Ishikawa (cell line): ENCODE measurements at regions not wholly inside any gene's neighbourhood (a gene's known extent, or its start where the extent isn't known, plus 50 kb on each side); places are given as distances from the start of the nearest gene placed in this dataset.

ENCODE experiments used
- CEBPB ChIP-seq: IDR thresholded peaks from 2 replicates; pipeline ENCODE4 v1.6.1; 2012
- CREB1 ChIP-seq: IDR thresholded peaks from 2 replicates; pipeline ENCODE4 v1.6.1; 2012; ENCODE audit warnings: low read depth
- EGR1 ChIP-seq: IDR thresholded peaks from 2 replicates; pipeline ENCODE4 v1.6.1; 2012
- EP300 ChIP-seq: IDR thresholded peaks from 2 replicates; pipeline ENCODE4 v1.6.1; 2012; ENCODE audit warnings: borderline replicate concordance
- FOXM1 ChIP-seq: IDR thresholded peaks from 2 replicates; pipeline ENCODE4 v1.6.1; 2012; ENCODE audit warnings: low read depth, borderline replicate concordance
- MAX ChIP-seq: IDR thresholded peaks from 2 replicates; pipeline ENCODE4 v1.6.1; 2012
- NFIC ChIP-seq: IDR thresholded peaks from 2 replicates; pipeline ENCODE4 v1.6.1; 2012
- RAD21 ChIP-seq: IDR thresholded peaks from 2 replicates; pipeline ENCODE4 v1.6.1; 2012; ENCODE audit warnings: low read depth
- REST ChIP-seq: IDR thresholded peaks from 2 replicates; pipeline ENCODE4 v1.6.1; 2012; ENCODE audit warnings: low read depth, mild to moderate bottlenecking
- TAF1 ChIP-seq: IDR thresholded peaks from 2 replicates; pipeline ENCODE4 v1.6.1; 2012; ENCODE audit warnings: low read depth, mild to moderate bottlenecking
- TCF12 ChIP-seq: IDR thresholded peaks from 2 replicates; pipeline ENCODE4 v1.6.1; 2012; ENCODE audit warnings: low read depth
- TEAD4 ChIP-seq: IDR thresholded peaks from 2 replicates; pipeline ENCODE4 v1.6.1; 2012
- USF1 ChIP-seq: IDR thresholded peaks from 2 replicates; pipeline ENCODE4 v1.6.1; 2012
- YY1 ChIP-seq: IDR thresholded peaks from 2 replicates; pipeline ENCODE4 v1.6.1; 2012; ENCODE audit warnings: low read depth
- ZBTB7A ChIP-seq: IDR thresholded peaks from 2 replicates; pipeline ENCODE4 v1.6.1; 2012; ENCODE audit warnings: low read depth

GRCh38 chr18:2168022-2168421 is 403.3 kb downstream of the METTL4 start:
- TF ChIP-seq TEAD4 = no peak
- no peak for TF ChIP-seq FOXM1
- no peak for TF ChIP-seq EP300

- TF ChIP-seq FOXM1 (no peak), CEBPB (no peak), YY1 (no peak), TAF1 (no peak), TEAD4 (no peak), REST (no peak), RAD21 (no peak), EGR1 (no peak), MAX (no peak), ZBTB7A (no peak), NFIC (no peak), EP300 (no peak), TCF12 (no peak), CREB1 (no peak), USF1 (no peak)
These were observed 401.6 kb downstream of the METTL4 start for GRCh38 chr18:2169656-2170055.

- TF ChIP-seq TAF1 (no peak), TCF12 (no peak), EGR1 (no peak), ZBTB7A (no peak)
These were observed 399.3 kb downstream of the METTL4 start for GRCh38 chr18:2171840-2172625.

GRCh38 chr18:2172881-2173280 is 398.4 kb downstream of the METTL4 start:
- no peak for TF ChIP-seq TAF1
- TF ChIP-seq REST = no peak
- TF ChIP-seq CEBPB = no peak
- no peak for TF ChIP-seq EP300
- no peak for TF ChIP-seq MAX
- TF ChIP-seq USF1 = no peak
- no peak for TF ChIP-seq RAD21
- no peak for TF ChIP-seq NFIC

GRCh38 chr18:2173486-2173885 is 397.8 kb downstream of the METTL4 start:
- TF ChIP-seq TCF12 (no peak), EP300 (no peak), TEAD4 (no peak), CEBPB (no peak), FOXM1 (no peak), TAF1 (no peak), ZBTB7A (no peak), RAD21 (no peak), USF1 (no peak), NFIC (no peak)

GRCh38 chr18:2178036-2178435 is 393.3 kb downstream of the METTL4 start:
- no peak for TF ChIP-seq RAD21
- no peak for TF ChIP-seq USF1
- no peak for TF ChIP-seq TAF1
- TF ChIP-seq ZBTB7A = no peak
- no peak for TF ChIP-seq CREB1
- no peak for TF ChIP-seq YY1
- TF ChIP-seq FOXM1 = no peak
- TF ChIP-seq CEBPB = no peak
- no peak for TF ChIP-seq EGR1
- TF ChIP-seq TCF12 = no peak
- TF ChIP-seq EP300 = no peak
- no peak for TF ChIP-seq TEAD4
- no peak for TF ChIP-seq REST
- no peak for TF ChIP-seq MAX
